ENCODE measurements at regions not wholly inside any gene's neighbourhood (a gene's known extent, or its start where the extent isn't known, plus 50 kb on each side); places are given as distances from the start of the nearest gene placed in this dataset.

- no peak for TF ChIP-seq CTCF (IDR thresholded peaks at IDR 0.05)
- TF ChIP-seq CHD2 (IDR thresholded peaks at IDR 0.05; ENCODE audit: low read length, partially characterized antibody): no peak
- no peak for TF ChIP-seq HES2 (IDR thresholded peaks at IDR 0.05)
- TF ChIP-seq MYC (IDR thresholded peaks at IDR 0.05; ENCODE audit: borderline replicate concordance, low read length): no peak
- no peak for TF ChIP-seq CHD4 (IDR thresholded peaks at IDR 0.05; ENCODE audit: borderline replicate concordance)
- TF ChIP-seq, protein P1, sequence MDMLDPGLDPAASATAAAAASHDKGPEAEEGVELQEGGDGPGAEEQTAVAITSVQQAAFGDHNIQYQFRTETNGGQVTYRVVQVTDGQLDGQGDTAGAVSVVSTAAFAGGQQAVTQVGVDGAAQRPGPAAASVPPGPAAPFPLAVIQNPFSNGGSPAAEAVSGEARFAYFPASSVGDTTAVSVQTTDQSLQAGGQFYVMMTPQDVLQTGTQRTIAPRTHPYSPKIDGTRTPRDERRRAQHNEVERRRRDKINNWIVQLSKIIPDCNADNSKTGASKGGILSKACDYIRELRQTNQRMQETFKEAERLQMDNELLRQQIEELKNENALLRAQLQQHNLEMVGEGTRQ (IDR thresholded peaks at IDR 0.05): no peak
- no peak for TF ChIP-seq CBX2 (IDR thresholded peaks at IDR 0.05; ENCODE audit: borderline replicate concordance, low read depth)
Measured at GRCh38 chr3:180183346-180183745, 146.6 kb upstream of the PEX5L start.
